ENCODE measurements at regions not wholly inside any gene's neighbourhood (a gene's known extent, or its start where the extent isn't known, plus 50 kb on each side); places are given as distances from the start of the nearest gene placed in this dataset.

DNA sequence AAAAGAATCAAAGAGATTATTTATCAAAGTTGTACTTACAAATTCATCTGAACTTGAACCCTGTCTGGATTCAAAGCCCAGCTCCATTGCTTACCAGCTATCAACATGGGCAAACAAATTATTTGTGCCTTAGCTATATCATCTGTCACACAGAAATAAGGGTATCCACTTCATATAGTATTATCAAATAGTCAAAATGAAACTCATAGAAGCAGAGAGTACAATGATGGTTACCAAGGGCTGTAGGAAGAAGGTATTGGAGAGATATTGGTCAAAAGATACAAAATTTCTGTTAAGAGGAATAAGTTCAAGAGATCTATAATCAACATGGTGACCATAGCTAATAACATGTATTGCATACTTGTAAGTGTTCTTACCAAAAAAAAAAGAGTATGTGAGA, 87.8 kb upstream of the CCDC28A start:
- TF ChIP-seq, protein P1, sequence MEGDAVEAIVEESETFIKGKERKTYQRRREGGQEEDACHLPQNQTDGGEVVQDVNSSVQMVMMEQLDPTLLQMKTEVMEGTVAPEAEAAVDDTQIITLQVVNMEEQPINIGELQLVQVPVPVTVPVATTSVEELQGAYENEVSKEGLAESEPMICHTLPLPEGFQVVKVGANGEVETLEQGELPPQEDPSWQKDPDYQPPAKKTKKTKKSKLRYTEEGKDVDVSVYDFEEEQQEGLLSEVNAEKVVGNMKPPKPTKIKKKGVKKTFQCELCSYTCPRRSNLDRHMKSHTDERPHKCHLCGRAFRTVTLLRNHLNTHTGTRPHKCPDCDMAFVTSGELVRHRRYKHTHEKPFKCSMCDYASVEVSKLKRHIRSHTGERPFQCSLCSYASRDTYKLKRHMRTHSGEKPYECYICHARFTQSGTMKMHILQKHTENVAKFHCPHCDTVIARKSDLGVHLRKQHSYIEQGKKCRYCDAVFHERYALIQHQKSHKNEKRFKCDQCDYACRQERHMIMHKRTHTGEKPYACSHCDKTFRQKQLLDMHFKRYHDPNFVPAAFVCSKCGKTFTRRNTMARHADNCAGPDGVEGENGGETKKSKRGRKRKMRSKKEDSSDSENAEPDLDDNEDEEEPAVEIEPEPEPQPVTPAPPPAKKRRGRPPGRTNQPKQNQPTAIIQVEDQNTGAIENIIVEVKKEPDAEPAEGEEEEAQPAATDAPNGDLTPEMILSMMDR (tag by site-specific recombination; IDR thresholded peaks at IDR 0.05): no peak
- TF ChIP-seq GLI4 (tag by site-specific recombination; IDR thresholded peaks at IDR 0.05) (no peak), SCRT2 (tag by site-specific recombination; IDR thresholded peaks at IDR 0.05) (no peak), ZNF664 (tag by site-specific recombination; IDR thresholded peaks at IDR 0.05) (no peak), ZNF114 (tag by site-specific recombination; IDR thresholded peaks at IDR 0.05) (no peak), ZNF561 (tag by site-specific recombination; IDR thresholded peaks at IDR 0.05; ENCODE audit: borderline replicate concordance) (no peak), ZSCAN23 (tag by site-specific recombination; IDR thresholded peaks at IDR 0.05) (no peak), ZNF777 (tag by site-specific recombination; IDR thresholded peaks at IDR 0.05; ENCODE audit: borderline replicate concordance) (no peak), RBAK (tag by site-specific recombination; IDR thresholded peaks at IDR 0.05) (no peak)
- TF ChIP-seq, protein P2, sequence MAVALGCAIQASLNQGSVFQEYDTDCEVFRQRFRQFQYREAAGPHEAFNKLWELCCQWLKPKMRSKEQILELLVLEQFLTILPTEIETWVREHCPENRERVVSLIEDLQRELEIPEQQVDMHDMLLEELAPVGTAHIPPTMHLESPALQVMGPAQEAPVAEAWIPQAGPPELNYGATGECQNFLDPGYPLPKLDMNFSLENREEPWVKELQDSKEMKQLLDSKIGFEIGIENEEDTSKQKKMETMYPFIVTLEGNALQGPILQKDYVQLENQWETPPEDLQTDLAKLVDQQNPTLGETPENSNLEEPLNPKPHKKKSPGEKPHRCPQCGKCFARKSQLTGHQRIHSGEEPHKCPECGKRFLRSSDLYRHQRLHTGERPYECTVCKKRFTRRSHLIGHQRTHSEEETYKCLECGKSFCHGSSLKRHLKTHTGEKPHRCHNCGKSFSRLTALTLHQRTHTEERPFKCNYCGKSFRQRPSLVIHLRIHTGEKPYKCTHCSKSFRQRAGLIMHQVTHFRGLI (tag by site-specific recombination; IDR thresholded peaks at IDR 0.05): no peak
- TF ChIP-seq, protein P3, sequence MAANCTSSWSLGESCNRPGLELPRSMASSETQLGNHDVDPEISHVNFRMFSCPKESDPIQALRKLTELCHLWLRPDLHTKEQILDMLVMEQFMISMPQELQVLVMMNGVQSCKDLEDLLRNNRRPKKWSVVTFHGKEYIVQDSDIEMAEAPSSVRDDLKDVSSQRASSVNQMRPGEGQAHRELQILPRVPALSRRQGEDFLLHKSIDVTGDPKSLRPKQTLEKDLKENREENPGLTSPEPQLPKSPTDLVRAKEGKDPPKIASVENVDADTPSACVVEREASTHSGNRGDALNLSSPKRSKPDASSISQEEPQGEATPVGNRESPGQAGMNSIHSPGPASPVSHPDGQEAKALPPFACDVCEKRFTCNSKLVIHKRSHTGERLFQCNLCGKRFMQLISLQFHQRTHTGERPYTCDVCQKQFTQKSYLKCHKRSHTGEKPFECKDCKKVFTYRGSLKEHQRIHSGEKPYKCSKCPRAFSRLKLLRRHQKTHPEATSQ (tag by site-specific recombination; IDR thresholded peaks at IDR 0.05): no peak
- TF ChIP-seq, protein P4, sequence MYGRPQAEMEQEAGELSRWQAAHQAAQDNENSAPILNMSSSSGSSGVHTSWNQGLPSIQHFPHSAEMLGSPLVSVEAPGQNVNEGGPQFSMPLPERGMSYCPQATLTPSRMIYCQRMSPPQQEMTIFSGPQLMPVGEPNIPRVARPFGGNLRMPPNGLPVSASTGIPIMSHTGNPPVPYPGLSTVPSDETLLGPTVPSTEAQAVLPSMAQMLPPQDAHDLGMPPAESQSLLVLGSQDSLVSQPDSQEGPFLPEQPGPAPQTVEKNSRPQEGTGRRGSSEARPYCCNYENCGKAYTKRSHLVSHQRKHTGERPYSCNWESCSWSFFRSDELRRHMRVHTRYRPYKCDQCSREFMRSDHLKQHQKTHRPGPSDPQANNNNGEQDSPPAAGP (tag by site-specific recombination; IDR thresholded peaks at IDR 0.05): no peak
- TF ChIP-seq, protein P5, sequence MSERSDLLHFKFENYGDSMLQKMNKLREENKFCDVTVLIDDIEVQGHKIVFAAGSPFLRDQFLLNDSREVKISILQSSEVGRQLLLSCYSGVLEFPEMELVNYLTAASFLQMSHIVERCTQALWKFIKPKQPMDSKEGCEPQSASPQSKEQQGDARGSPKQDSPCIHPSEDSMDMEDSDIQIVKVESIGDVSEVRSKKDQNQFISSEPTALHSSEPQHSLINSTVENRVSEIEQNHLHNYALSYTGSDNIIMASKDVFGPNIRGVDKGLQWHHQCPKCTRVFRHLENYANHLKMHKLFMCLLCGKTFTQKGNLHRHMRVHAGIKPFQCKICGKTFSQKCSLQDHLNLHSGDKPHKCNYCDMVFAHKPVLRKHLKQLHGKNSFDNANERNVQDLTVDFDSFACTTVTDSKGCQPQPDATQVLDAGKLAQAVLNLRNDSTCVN (tag by site-specific recombination; optimal IDR thresholded peaks at IDR 0.05): no peak

Measured in HEK293 (cell line).